KBM-7 (cell line): ENCODE measurements at regions not wholly inside any gene's neighbourhood (a gene's known extent, or its start where the extent isn't known, plus 50 kb on each side); places are given as distances from the start of the nearest gene placed in this dataset.
A peak's percentile ranks its signal among the peaks of the same experiment; 100 is the strongest.
"Not testable (repeated sequence)": the region's sequence is repeated elsewhere in the genome, so short reads cannot be mapped to it uniquely, and the experiment has no call there.

ENCODE experiments used
- DNase-seq: peaks from one replicate; pipeline ENCODE4 v3.0.0-alpha.2; 2015
- in situ Hi-C: fragments of 300-500 bp; cut with MboI; formaldehyde crosslinking; loops from 2 replicates; pipeline ENCODE4 v1.14.3; 2020; ENCODE audit warnings: low sequenced_read_pairs, low pct_unique_long_range_greater_than_20kb, mixed read lengths

DNA sequence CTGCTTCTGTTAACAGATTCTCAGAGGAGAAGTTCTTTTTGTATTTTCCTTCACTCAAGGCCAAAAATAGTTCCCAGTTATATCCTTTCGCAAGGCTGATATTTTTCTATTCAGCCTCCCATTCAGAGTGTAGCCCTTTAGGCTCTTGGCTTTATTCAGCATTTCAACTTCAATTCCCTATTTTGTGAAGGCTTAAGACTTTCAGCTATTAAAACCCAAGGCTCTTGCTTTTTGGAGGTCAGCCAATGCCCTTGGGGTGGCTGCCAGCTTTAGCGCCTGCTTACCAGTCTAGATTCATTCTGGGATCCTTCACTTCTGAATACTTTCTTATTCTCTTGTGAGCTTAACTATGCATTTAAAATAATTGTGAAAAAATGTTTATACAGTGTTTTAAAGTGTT, 57.3 kb upstream of the ADGRA3 start:
- in situ Hi-C loops, result no loop called here
- no peak for DNase-seq

DNA sequence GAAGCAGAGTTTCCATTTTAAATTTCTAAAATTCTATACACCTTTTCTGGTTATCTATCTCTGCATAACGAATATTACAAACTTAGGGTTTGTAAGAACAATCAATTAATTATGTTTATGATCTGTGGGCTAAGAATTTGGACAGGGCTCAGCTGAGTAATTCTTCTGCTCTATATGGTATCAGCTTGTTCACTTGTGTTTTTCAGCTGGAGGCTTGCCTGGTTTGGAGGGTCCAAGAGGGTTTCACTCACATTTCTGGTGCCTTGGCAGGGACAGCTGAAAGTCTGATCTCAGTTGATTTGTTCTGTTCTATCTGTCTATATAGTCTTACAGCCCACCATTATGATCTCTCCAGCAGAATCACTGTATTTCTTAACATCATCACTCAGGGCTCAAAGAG, 57.8 kb upstream of the ADGRA3 start:
- no peak for DNase-seq
- in situ Hi-C loops, result no loop called here

DNA sequence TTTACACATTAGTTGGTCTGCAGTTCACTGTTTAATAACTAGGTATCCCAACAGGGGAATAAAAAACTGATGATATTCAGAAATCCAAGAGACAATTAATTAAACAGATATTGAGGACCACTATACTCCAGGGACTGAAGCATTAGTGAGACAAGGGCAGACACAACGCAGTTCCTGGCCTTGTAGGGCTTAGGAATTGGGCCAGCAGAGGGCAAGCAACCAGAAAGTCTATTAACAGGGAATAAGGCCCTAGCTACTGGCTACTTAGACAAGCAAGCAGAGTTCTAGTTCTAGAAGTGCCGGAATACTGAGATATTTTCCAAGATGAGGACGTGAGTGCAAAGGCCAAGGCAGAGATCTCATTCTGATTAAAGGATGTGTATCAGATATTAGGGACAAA, 58.6 kb upstream of the ADGRA3 start:
- in situ Hi-C loops, result no loop called here

DNA sequence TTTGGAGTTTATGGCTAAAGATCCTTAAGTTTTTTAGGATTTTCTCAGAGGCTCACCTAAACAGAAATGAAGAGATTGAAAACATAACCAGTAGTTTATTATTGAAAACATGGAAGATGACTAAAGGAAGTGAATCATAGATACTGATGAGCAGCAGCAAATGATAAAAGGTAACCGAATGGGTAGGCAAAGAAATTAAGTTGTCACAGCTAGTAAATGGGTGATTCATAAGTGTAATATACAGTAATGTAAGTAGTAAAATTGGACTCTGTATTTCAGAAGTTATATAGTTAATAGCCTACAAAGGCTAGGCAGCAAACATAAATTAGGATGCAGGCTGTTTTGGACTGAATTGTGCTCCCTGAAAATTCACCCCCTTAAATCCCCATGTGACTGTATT, 59.0 kb upstream of the ADGRA3 start:
- in situ Hi-C loops, result no loop called here
- DNase-seq, result no peak

More for the DNA sequence above, 58.6 kb upstream of the ADGRA3 start:
- no peak for DNase-seq

DNA sequence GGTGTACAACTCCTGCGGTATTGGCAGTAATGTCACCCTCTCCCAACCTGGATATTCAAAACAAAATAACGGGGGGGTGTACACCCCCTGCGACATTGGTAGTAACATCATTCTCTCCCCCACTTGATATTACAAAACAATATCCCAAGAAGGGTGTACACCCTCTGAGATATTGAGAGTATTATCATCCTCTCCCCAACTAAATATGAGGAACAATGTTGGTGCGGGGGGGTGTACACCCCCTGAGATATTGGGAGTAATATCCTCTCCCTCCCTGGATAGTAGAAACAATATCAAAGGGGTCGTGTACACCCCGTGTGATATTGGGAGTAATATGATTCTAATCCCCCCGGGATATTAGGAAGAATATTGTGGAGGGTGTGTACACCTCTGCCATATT, 71.4 kb upstream of the ADGRA3 start:
- in situ Hi-C loops, result no loop called here
- DNase-seq, result no peak

DNA sequence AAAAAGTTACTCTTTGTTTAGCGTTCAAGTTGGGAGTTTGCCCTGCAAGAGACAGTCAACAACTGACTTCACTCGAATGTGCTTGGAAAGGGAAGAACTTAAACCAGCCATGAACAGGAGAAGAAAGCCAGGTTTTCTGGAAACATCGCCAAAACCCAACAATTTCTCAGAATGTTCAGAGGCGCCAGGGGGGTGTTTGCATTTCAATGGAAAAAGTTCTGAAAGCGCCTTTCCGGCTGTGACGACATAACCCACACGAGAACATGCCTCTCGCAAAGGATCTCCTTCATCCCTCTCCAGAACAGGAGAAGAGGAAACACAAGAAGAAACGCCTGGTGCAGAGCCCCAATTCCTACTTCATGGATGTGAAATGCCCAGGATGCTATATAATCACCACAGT, 78.1 kb upstream of the ADGRA3 start:
- DNase-seq, result no peak
- in situ Hi-C loops, result no loop called here

DNA sequence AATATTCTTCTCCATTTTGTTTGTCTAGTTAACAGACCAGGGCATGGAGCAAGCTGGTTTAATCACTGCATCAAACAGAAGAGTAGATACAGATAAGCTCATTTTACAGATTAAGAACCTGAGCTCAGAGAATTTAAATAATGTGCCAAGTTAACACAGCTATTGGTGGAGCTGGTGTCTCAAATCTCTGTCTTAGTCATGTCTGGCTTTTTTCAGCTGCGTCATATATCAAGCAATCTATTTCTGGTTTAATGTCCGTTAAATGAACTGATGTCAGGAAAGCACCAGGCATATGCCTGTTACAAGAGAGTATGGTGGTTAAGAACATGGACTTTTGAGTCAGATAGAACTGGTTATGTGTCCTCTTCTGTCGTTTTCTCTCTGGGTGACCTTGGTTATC, 79.8 kb upstream of the ADGRA3 start:
- DNase-seq, result peak; percentile 13
- in situ Hi-C loops, result no loop called here

DNA sequence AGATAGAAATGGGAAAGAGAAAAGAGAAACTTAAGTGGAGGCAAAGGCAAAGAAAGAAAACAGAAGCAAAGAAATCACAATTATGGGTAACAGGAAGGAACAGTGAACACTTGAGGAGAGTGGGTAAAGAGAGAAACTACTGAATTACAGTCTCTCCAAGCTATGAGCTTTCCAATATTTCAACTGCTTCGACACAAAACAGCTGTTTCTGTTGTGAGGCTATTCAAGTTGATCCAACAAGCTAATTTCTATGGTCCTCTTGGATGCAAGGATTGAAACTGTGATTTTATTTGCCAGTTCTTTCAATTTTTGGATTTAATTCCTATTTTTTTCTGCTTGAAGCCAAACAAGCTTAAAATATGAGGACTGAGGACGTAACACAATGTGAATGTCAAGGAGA, 80.5 kb upstream of the ADGRA3 start:
- no peak for DNase-seq
- in situ Hi-C loops, result no loop called here

DNA sequence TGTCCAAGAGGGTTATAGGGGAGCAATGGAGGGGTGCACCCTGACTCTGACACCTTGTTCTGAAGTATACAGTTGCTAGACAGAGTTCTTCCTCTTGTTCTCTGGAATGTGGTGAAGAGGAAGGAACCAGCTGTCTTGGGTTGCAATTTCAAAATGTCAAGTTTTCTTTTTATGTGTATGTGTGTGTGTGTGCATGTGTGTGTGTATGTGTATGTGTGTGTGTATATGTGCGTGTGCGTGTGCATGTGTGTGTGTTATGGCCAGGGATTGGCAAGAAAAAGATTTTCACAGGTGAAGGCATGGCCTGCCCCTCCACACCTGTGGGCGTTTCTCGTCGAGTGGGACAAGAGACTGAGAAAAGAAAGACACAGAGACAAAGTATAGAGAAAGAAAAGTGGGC, 81.6 kb upstream of the ADGRA3 start:
- DNase-seq, result peak; percentile 7
- in situ Hi-C loops, result no loop called here

DNA sequence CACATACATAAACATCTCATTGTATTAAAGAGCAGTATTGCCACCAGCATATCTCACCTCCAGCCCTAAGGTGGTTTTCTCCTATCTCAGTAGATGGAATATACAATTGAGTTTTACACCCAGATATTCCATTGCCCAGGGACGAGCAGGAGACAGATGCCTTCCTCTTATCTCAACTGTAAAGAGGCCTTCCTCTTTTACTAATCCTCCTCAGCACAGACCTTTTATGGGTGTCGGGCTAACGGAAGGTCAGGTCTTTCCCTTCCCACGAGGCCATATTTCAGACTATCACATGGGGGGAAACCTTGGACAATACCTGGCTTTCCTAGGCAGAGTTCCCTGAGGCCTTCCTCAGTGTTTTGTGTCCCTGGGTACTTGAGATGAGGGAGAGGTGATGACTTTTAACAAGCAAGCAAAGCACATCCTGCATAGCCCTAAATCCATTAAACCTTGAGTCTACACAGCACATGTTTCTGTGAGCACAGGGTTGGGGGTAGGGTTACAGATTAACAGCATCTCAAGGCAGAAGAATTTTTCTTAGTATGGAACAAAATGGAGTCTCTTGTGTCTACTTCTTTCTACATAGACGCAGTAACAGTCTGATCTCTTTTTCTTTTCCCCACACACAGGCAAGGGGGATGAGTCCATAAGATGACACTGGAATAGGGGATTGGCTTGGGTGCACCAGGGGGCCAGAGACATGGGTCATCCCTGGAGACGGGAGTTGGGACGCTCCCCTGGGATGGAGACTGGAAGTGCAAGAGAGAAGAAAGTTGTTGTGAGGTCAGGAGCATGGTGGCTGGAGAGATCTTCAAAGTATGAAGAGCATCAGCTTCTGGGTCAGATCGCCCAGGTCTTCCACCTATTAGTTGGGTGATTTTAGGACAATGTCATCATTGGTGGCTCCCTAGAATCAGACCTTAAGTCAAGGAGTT, 82.5 kb upstream of the ADGRA3 start:
- DNase-seq, result peak; percentile 35
- in situ Hi-C loops, result not testable (repeated sequence)

DNA sequence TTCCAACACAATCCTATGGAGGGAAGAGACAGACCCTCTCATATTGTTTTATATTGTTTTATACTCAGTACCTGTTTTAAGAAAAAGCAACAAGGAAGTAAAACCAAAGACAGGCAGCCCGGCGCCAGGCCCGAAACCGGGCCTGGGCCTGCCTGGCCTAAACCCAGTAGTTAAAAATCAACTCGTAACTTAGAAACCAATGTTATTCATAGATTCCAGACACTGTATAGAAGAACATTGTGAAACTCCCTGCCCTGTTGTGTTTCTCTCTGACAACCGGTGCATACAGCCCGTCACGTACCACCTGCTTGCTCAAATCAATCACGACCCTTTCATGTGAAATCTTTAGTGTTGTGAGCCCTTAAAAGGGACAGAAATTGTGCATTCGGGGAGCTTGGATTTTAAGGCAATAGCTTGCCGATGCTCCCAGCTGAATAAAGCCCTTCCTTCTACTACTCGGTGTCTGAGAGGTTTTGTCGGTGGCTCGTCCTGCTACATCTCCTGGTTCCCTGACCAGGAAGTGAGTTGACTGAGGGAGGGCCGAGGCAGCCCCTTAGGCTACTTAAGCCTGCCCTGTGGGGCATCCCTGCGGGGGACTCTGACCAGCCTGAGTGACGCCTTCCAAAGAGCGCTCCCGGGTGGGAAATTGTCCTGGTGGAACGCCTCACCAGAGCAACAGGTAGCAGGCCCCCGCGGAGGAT, 83.5 kb upstream of the ADGRA3 start:
- DNase-seq, in situ Hi-C loops: not testable (repeated sequence)

DNA sequence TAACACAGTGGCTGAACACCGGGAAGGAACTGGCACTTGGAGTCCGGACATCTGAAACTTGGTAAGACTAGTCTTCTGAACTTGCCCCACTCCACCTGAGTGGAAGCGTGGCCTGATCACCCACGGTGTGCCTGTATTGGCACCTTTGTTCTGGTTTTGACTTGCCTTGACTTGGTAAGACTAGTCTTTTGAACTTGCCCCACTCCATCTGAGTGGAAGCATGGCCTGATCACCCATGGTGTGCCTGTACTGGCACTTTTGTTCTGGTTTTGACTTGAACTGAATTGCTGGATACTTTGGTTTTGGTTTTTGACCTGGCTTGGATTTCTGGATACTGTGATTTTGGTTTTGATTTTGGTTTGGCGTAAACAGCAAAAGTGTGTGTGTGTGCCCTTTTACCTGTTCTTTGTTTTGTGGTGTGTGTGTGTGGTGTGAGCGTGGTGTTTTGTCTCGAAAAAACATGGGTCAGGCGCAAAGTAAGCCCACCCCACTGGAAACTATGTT, 84.1 kb upstream of the ADGRA3 start:
- in situ Hi-C loops, result not testable (repeated sequence)

DNA sequence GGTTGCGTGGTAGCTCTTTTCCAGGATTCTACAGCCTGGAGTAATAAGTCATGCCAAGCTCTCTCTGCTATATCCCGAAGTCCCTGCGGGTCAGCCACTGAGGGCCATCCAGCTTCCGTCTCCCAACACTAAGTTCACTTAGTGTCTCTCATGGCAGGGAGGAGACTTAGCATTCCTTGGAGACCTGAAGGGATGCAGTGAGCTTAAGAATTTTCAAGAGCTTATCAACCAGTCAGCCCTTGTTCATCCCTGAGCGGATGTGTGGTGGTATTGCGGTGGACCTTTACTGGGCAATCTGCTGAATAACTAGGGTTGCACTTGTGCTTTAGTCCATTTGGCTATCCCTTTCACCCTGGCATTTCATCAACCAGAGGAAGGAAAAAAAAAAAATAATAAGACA, 85.8 kb upstream of the ADGRA3 start:
- DNase-seq, in situ Hi-C loops: not testable (repeated sequence)

More for the DNA sequence above, 84.1 kb upstream of the ADGRA3 start:
- not testable (repeated sequence) for DNase-seq

DNA sequence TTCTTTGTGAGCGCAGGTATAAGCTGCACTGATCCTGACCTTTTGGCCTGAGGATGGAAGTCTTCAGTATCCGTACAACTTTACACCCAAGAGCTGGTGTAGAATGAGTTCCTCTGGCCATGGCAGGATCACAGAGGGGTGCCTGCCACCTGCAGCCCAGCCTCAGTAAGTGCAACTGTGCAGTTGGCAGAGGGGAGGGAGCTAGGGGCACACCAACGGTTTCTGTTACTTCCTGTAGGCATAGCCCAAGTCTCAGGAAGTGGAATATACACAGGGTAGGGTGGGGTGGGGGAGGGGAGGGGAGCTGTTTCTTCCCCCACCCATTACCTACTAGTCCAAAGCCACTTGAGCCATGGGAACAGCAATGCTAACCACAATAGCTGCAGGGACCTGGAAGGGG, 85.4 kb upstream of the GBA3 start:
- in situ Hi-C loops, result no loop called here
- DNase-seq, result peak; percentile 83

DNA sequence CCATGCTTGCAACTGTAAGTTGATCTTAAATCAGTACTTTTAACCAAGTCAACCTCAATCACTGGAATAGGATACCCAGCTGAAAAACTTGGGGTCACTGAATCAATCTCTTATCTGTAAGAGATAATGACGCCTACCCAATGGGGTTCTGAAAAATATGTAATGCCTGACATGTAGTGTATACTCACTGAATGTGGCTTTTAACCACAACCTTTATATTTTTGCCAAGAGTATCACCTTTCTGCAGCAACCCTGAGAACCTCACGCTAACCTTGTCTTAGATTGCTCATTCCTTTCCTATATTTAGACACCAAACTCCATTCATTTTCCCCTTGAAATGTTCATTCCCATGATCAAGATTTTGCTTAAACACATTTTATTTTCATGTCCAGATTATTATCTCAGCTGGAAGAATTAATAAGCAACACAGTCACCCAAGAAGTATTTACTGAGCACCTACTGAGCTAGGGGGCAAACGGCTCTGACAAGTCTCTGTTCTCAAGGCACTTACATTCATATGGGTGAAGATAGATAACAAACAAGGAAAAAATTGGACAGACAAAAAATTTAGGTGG, 82.7 kb upstream of the GBA3 start:
- in situ Hi-C loops, result not testable (repeated sequence)

DNA sequence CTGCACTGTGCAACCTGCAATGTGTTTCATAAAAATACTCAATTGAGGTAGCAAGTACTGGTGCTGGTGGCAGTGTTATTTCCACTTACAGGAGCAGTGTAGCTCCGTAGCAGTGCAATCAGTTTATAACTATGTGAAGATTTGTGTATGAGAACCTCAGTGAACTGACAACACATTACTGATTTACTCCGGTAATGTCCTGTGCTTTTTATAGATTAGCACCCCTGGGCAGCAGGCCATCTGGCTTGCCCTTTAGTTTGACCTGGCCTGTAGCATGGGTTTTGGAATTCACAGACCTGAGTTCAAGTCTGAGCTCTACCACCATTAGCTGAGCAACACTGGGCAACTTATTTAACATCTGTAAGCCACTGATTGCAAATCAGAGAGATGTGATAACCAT, 78.6 kb upstream of the GBA3 start:
- in situ Hi-C loops, result no loop called here
- DNase-seq, result no peak

More for the DNA sequence above, 82.7 kb upstream of the GBA3 start:
- DNase-seq, result not testable (repeated sequence)

DNA sequence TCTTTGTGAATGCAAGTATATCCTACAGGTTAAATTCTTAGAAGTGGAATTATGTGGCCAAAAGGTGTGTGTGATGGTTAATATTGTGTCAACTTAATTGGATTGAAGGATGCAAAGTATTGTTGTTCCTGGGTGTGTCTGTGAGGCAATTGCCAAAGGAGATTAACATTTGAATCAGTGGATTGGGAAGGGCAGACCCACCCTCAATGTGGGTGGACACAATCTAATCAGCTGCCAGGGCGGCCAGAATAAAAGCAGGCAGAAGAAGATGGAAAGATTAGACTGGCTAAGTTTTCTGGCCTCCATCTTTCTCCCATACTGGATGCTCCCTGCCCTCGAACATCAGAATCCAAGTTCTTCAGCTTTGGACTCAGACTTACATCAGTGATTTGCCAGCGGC, 76.2 kb upstream of the GBA3 start:
- in situ Hi-C loops, result no loop called here
- DNase-seq, result no peak

DNA sequence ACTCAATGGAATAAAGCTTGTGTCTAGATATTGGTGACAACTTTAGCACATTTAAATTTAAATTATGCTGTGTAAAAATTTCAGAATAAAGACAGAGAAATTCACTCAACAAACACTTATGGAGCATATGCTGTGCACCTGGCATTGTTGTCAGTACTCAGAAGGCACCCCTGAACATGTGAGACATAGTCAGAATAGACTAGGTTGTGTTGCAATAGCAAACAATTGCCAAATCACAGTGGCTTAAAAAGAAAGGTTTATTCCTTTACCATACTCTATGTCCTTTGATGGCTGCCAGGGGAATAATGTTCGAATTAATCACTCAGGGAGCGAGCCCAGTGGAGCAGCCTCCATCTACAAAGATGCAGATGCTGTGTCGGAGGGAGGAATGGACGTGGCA, 72.6 kb upstream of the GBA3 start:
- DNase-seq, in situ Hi-C loops: not testable (repeated sequence)

DNA sequence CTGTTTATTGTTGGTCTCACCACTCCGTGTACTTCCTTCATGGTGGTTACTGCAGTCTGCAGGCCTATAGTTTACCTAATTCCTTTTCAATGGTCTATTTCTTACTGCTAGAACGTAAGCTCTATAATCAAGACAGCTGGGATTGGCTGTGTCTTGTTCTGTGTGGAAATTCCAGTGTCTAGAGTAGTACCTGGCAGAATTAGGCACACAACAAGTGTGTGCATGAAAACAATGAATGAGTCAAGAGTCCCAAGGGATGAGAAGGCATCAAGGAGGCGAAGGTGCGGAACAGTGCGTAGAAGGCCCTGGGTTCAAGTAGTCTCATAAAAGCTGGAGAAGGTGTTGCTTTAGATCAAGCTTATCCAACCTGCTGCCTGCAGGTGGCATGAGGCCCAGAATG, 70.8 kb upstream of the GBA3 start:
- DNase-seq, in situ Hi-C loops: not testable (repeated sequence)

DNA sequence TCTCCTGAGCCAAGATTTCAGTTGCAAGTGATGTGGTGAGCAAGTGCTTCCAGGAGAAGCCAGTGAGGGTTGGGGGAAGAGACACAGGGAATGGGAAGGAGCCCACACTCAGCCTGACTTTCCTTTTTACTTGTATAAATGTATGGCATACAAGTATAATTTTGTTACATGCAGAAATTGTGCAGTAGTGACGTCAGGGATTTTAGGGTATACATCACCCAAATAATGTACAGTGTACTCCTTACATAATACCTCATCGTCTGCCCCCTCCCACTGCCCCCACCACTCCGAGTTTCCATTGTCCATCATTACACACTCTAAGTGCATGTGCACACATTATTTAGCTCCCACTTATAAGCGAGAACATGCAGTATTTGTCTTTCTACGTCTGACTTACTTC, 68.7 kb upstream of the GBA3 start:
- DNase-seq, in situ Hi-C loops: not testable (repeated sequence)
